ENCODE measurements at regions not wholly inside any gene's neighbourhood (a gene's known extent, or its start where the extent isn't known, plus 50 kb on each side); places are given as distances from the start of the nearest gene placed in this dataset.

GRCh38 chr11:39732001-39732400, 1727.5 kb downstream of the LRRC4C start:
- H3K9ac ChIP-seq (ENCODE audit: low read depth in 1 of 2, low read length in 2 of 2), result no peak overlapping the region
- no peak for DNase-seq (ENCODE audit: low spot score)
- H3K4me1 ChIP-seq (ENCODE audit: control insufficient read depth in 4 of 4, insufficient read depth in 4 of 4, low read length in 3 of 4), result no peaks in the 10 kb centered on the region
- H3K4me3 ChIP-seq (ENCODE audit: low read depth in 1 of 3, low read length in 3 of 3), result no peak overlapping the region
- TF ChIP-seq TAF1 (conservative IDR thresholded peaks at IDR 0.05) (no peak), NR2F2 (IDR thresholded peaks at IDR 0.05) (no peak), HNF4A (conservative IDR thresholded peaks at IDR 0.05) (no peak), EGR1 (IDR thresholded peaks at IDR 0.05; ENCODE audit: low read depth in 2 of 2) (no peak), CTCF (IDR thresholded peaks at IDR 0.05; ENCODE audit: low read depth, low read length, missing input control) (no peak)
- no peaks in the 10 kb centered on the region for H3K9me3 ChIP-seq (ENCODE audit: control insufficient read depth in 4 of 4, low read length in 3 of 4)
- no peaks in the 10 kb centered on the region for H3K36me3 ChIP-seq (ENCODE audit: control insufficient read depth in 4 of 4, insufficient read depth in 3 of 4, low read depth in 1 of 4, low read length in 3 of 4)
- no peaks in the 10 kb centered on the region for H3K27me3 ChIP-seq (ENCODE audit: control insufficient read depth in 4 of 4, insufficient read depth in 4 of 4, low read length in 3 of 4)
- no peak overlapping the region for H3K27ac ChIP-seq (ENCODE audit: low read depth in 1 of 2, low read length in 2 of 2)

- Histone ChIP-seq H3K4me1 (ENCODE audit: control insufficient read depth in 4 of 4, insufficient read depth in 4 of 4, low read length in 3 of 4) (no peaks in the 10 kb centered on the region), H3K9ac (ENCODE audit: low read depth in 1 of 2, low read length in 2 of 2) (no peak overlapping the region), H3K4me3 (ENCODE audit: low read depth in 1 of 3, low read length in 3 of 3) (no peak overlapping the region), H3K27me3 (ENCODE audit: control insufficient read depth in 4 of 4, insufficient read depth in 4 of 4, low read length in 3 of 4) (no peaks in the 10 kb centered on the region), H3K36me3 (ENCODE audit: control insufficient read depth in 4 of 4, insufficient read depth in 3 of 4, low read depth in 1 of 4, low read length in 3 of 4) (no peaks in the 10 kb centered on the region), H3K9me3 (ENCODE audit: control insufficient read depth in 4 of 4, low read length in 3 of 4) (no peaks in the 10 kb centered on the region), H3K27ac (ENCODE audit: low read depth in 1 of 2, low read length in 2 of 2) (no peak overlapping the region)
- no peak for TF ChIP-seq ZBTB33 (IDR thresholded peaks at IDR 0.05)
- no peak for TF ChIP-seq EGR1 (IDR thresholded peaks at IDR 0.05; ENCODE audit: low read depth in 2 of 2)
- TF ChIP-seq SP1 (IDR thresholded peaks at IDR 0.05), result no peak
- TF ChIP-seq CTCF (IDR thresholded peaks at IDR 0.05; ENCODE audit: low read depth, low read length, missing input control), result no peak
- no peak for TF ChIP-seq JUND (IDR thresholded peaks at IDR 0.05)
- no peak for TF ChIP-seq GABPA (IDR thresholded peaks at IDR 0.05 in 1 of 2, conservative IDR thresholded peaks at IDR 0.05 in 1 of 2)
- no peak for TF ChIP-seq RXRA (IDR thresholded peaks at IDR 0.05)
- TF ChIP-seq HNF4A (conservative IDR thresholded peaks at IDR 0.05), result no peak
- no peak for TF ChIP-seq HNF4G (IDR thresholded peaks at IDR 0.05)
- TF ChIP-seq FOXA1 (IDR thresholded peaks at IDR 0.05), result no peak
- TF ChIP-seq YY1 (IDR thresholded peaks at IDR 0.05), result no peak
- TF ChIP-seq TAF1 (conservative IDR thresholded peaks at IDR 0.05), result no peak
- 71% methylated on average over 3 of the region's 3 CpGs for WGBS
- no peak for DNase-seq (ENCODE audit: low spot score)
These were observed 1734.4 kb downstream of the LRRC4C start for GRCh38 chr11:39725081-39725480.

GRCh38 chr11:39724404-39724803, 1735.0 kb downstream of the LRRC4C start:
- Histone ChIP-seq H3K27me3 (ENCODE audit: control insufficient read depth in 4 of 4, insufficient read depth in 4 of 4, low read length in 3 of 4) (no peaks in the 10 kb centered on the region), H3K9me3 (ENCODE audit: control insufficient read depth in 4 of 4, low read length in 3 of 4) (no peaks in the 10 kb centered on the region), H3K27ac (ENCODE audit: low read depth in 1 of 2, low read length in 2 of 2) (no peak overlapping the region), H3K36me3 (ENCODE audit: control insufficient read depth in 4 of 4, insufficient read depth in 3 of 4, low read depth in 1 of 4, low read length in 3 of 4) (no peaks in the 10 kb centered on the region), H3K4me1 (ENCODE audit: control insufficient read depth in 4 of 4, insufficient read depth in 4 of 4, low read length in 3 of 4) (no peaks in the 10 kb centered on the region), H3K4me3 (ENCODE audit: low read depth in 1 of 3, low read length in 3 of 3) (no peak overlapping the region), H3K9ac (ENCODE audit: low read depth in 1 of 2, low read length in 2 of 2) (no peak overlapping the region)
- no peak for DNase-seq (ENCODE audit: low spot score)
- TF ChIP-seq RXRA (IDR thresholded peaks at IDR 0.05) (no peak), CTCF (IDR thresholded peaks at IDR 0.05; ENCODE audit: low read depth, low read length, missing input control) (peak; percentile 3)
- 34% methylated on average over 4 of the region's 4 CpGs for WGBS

Data from liver (tissue), 8 donors.